ENCODE measurements at regions not wholly inside any gene's neighbourhood (a gene's known extent, or its start where the extent isn't known, plus 50 kb on each side); places are given as distances from the start of the nearest gene placed in this dataset.

- no peak for TF ChIP-seq EZH2 (IDR thresholded peaks at IDR 0.05; ENCODE audit: borderline replicate concordance, low read length)
- TF ChIP-seq CTCF (IDR thresholded peaks at IDR 0.05; ENCODE audit: low read length), result no peak
- H3K4me2 ChIP-seq (ENCODE audit: low read length), result no peak overlapping the region
- H2AFZ ChIP-seq (ENCODE audit: low read length), result no peak overlapping the region
- H3K4me1 ChIP-seq (ENCODE audit: insufficient read depth, low read length, severe bottlenecking), result no peaks in the 10 kb centered on the region
- H3K79me2 ChIP-seq (ENCODE audit: insufficient read depth, low read length), result no peaks in the 10 kb centered on the region
- no peak overlapping the region for H3K27ac ChIP-seq (ENCODE audit: low read depth, low read length, poor library complexity, severe bottlenecking)
- H3K36me3 ChIP-seq (ENCODE audit: insufficient read depth, low read length), result no peaks in the 10 kb centered on the region
- H3K9me3 ChIP-seq (ENCODE audit: low read length), result no peaks in the 10 kb centered on the region
- no peaks in the 10 kb centered on the region for H3K27me3 ChIP-seq (ENCODE audit: insufficient read depth, low read length)
- H3K4me3 ChIP-seq (ENCODE audit: low read depth, low read length, poor library complexity, severe bottlenecking), result no peak overlapping the region
- H3F3A ChIP-seq (ENCODE audit: insufficient read depth, low read length), result no peaks in the 10 kb centered on the region
- no peaks in the 10 kb centered on the region for H3K9me2 ChIP-seq (ENCODE audit: low read depth, low read length)
- H3K9ac ChIP-seq (ENCODE audit: low read length), result no peak overlapping the region
- H4K20me1 ChIP-seq (ENCODE audit: insufficient read depth, low read length), result no peaks in the 10 kb centered on the region
These were observed 318.4 kb downstream of the AASDHPPT start for GRCh38 chr11:106395716-106396349.

- H2AFZ ChIP-seq (ENCODE audit: low read length), result no peak overlapping the region
- no peak overlapping the region for H3K4me3 ChIP-seq (ENCODE audit: low read depth, low read length, poor library complexity, severe bottlenecking)
- TF ChIP-seq EZH2 (IDR thresholded peaks at IDR 0.05; ENCODE audit: borderline replicate concordance, low read length) (no peak), CTCF (IDR thresholded peaks at IDR 0.05; ENCODE audit: low read length) (no peak)
- H3K4me1 ChIP-seq (ENCODE audit: insufficient read depth, low read length, severe bottlenecking), result no peaks in the 10 kb centered on the region
- no peaks in the 10 kb centered on the region for H3K9me3 ChIP-seq (ENCODE audit: low read length)
- no peak overlapping the region for H3K27ac ChIP-seq (ENCODE audit: low read depth, low read length, poor library complexity, severe bottlenecking)
- no peak overlapping the region for H3K9ac ChIP-seq (ENCODE audit: low read length)
- no peaks in the 10 kb centered on the region for H3K79me2 ChIP-seq (ENCODE audit: insufficient read depth, low read length)
- H3F3A ChIP-seq (ENCODE audit: insufficient read depth, low read length), result no peaks in the 10 kb centered on the region
- H4K20me1 ChIP-seq (ENCODE audit: insufficient read depth, low read length), result no peaks in the 10 kb centered on the region
- no peaks in the 10 kb centered on the region for H3K36me3 ChIP-seq (ENCODE audit: insufficient read depth, low read length)
- no peaks in the 10 kb centered on the region for H3K27me3 ChIP-seq (ENCODE audit: insufficient read depth, low read length)
- H3K9me2 ChIP-seq (ENCODE audit: low read depth, low read length), result no peaks in the 10 kb centered on the region
- no peak overlapping the region for H3K4me2 ChIP-seq (ENCODE audit: low read length)
These were observed 320.5 kb downstream of the AASDHPPT start for GRCh38 chr11:106397787-106398501.

- TF ChIP-seq EZH2 (IDR thresholded peaks at IDR 0.05; ENCODE audit: borderline replicate concordance, low read length) (no peak), CTCF (IDR thresholded peaks at IDR 0.05; ENCODE audit: low read length) (no peak)
- Histone ChIP-seq H3K9me3 (ENCODE audit: low read length) (no peaks in the 10 kb centered on the region), H3K4me2 (ENCODE audit: low read length) (no peak overlapping the region), H2AFZ (ENCODE audit: low read length) (no peak overlapping the region), H4K20me1 (ENCODE audit: insufficient read depth, low read length) (no peaks in the 10 kb centered on the region), H3K9ac (ENCODE audit: low read length) (no peak overlapping the region), H3K4me3 (ENCODE audit: low read depth, low read length, poor library complexity, severe bottlenecking) (no peak overlapping the region), H3K27me3 (ENCODE audit: insufficient read depth, low read length) (no peaks in the 10 kb centered on the region), H3K4me1 (ENCODE audit: insufficient read depth, low read length, severe bottlenecking) (no peaks in the 10 kb centered on the region), H3F3A (ENCODE audit: insufficient read depth, low read length) (no peaks in the 10 kb centered on the region), H3K36me3 (ENCODE audit: insufficient read depth, low read length) (no peaks in the 10 kb centered on the region), H3K27ac (ENCODE audit: low read depth, low read length, poor library complexity, severe bottlenecking) (no peak overlapping the region), H3K9me2 (ENCODE audit: low read depth, low read length) (no peaks in the 10 kb centered on the region), H3K79me2 (ENCODE audit: insufficient read depth, low read length) (no peaks in the 10 kb centered on the region)
These were observed 321.1 kb downstream of the AASDHPPT start for GRCh38 chr11:106398502-106399075.
